Rectal smooth muscle tissue (tissue), 1 donor: ENCODE measurements at regions not wholly inside any gene's neighbourhood (a gene's known extent, or its start where the extent isn't known, plus 50 kb on each side); places are given as distances from the start of the nearest gene placed in this dataset.
"Not testable (repeated sequence)": the region's sequence is repeated elsewhere in the genome, so short reads cannot be mapped to it uniquely, and the experiment has no call there.

ENCODE experiments used
- H3K27ac ChIP-seq: one replicate; pipeline ENCODE4 v1.7.0; 2013; ENCODE audit warnings: low read depth, low read length, inconsistent platforms
- H3K27me3 ChIP-seq: one replicate; pipeline ENCODE4 v1.7.0; 2013; ENCODE audit warnings: low read length; ENCODE audit not compliant: control insufficient read depth, insufficient read depth
- H3K36me3 ChIP-seq: one replicate; pipeline ENCODE4 v1.7.0; 2013; ENCODE audit warnings: low read length; ENCODE audit not compliant: control insufficient read depth, insufficient read depth
- H3K4me1 ChIP-seq: one replicate; pipeline ENCODE4 v1.7.0; 2013; ENCODE audit warnings: low read length; ENCODE audit not compliant: control insufficient read depth, insufficient read depth
- H3K4me3 ChIP-seq: one replicate; pipeline ENCODE4 v1.7.0; 2013; ENCODE audit warnings: low read length
- H3K9ac ChIP-seq: one replicate; pipeline ENCODE4 v1.7.0; 2013; ENCODE audit warnings: low read length

DNA sequence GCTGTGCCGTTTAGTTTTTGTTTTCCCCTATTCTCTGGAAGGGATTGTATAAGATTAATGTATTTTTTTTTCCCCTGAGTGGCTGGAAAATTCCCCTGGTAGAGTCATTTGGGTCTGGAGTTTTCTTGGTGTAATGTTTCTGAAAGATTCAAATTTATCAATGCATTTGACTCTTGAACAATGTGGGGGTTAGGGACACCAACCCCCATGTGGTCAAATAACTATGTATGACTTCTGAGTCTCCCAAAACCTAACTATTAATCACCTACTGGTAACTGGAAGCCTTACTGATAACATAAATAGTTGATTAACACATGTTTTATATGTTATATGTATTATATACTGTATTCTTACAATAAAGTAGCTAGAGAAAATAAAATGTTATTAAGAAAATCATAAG lies 220.1 kb upstream of the PDE3A start:
- H3K4me1 ChIP-seq = no peaks in the 10 kb centered on the region
- no peaks in the 10 kb centered on the region for H3K27me3 ChIP-seq
- H3K4me3 ChIP-seq = no peak overlapping the region
- H3K9ac ChIP-seq = no peak overlapping the region
- H3K27ac ChIP-seq = no peak overlapping the region
- H3K36me3 ChIP-seq = no peaks in the 10 kb centered on the region

GRCh38 chr12:20150835-20151422 lies 217.4 kb upstream of the PDE3A start:
- no peak overlapping the region for H3K9ac ChIP-seq
- H3K27ac ChIP-seq = no peak overlapping the region
- H3K27me3 ChIP-seq = no peaks in the 10 kb centered on the region
- no peaks in the 10 kb centered on the region for H3K4me1 ChIP-seq
- H3K4me3 ChIP-seq = no peak overlapping the region
- no peaks in the 10 kb centered on the region for H3K36me3 ChIP-seq

DNA sequence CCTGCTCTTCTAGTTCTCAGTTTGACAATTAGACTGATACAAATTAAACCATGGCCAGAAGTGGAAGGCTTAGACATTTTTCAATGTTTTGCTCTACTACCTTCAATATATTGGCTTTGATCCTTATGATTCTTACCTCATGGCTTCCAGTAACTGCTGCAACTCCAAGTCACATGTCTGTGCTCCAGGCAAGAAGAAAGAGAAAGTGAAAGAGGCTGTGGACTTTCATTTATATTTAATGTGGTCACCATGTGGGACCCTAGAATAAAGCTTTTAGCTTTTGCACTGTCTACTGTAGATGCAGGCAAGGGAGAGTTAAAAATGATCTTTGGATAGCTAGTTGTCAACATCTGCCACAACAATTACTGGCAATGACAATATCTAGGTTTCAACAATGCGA lies 214.3 kb upstream of the PDE3A start:
- H3K27me3 ChIP-seq = no peaks in the 10 kb centered on the region
- no peaks in the 10 kb centered on the region for H3K4me1 ChIP-seq
- no peaks in the 10 kb centered on the region for H3K36me3 ChIP-seq
- no peak overlapping the region for H3K4me3 ChIP-seq
- H3K27ac ChIP-seq = no peak overlapping the region
- H3K9ac ChIP-seq = no peak overlapping the region

GRCh38 chr12:20155374-20155773 lies 213.0 kb upstream of the PDE3A start:
- H3K9ac ChIP-seq = no peak overlapping the region
- H3K4me1 ChIP-seq = no peaks in the 10 kb centered on the region
- no peak overlapping the region for H3K4me3 ChIP-seq
- no peaks in the 10 kb centered on the region for H3K27me3 ChIP-seq
- H3K36me3 ChIP-seq = no peaks in the 10 kb centered on the region
- no peak overlapping the region for H3K27ac ChIP-seq

GRCh38 chr12:20160899-20161298 lies 207.4 kb upstream of the PDE3A start:
- H3K27ac ChIP-seq, H3K4me1 ChIP-seq, H3K9ac ChIP-seq, H3K4me3 ChIP-seq, H3K36me3 ChIP-seq, H3K27me3 ChIP-seq: not testable (repeated sequence)

GRCh38 chr12:20174528-20175175 lies 193.7 kb upstream of the PDE3A start:
- Histone ChIP-seq H3K27me3 (no peaks in the 10 kb centered on the region), H3K27ac (no peak overlapping the region), H3K9ac (no peak overlapping the region), H3K36me3 (no peaks in the 10 kb centered on the region), H3K4me1 (no peaks in the 10 kb centered on the region), H3K4me3 (no peak overlapping the region)

DNA sequence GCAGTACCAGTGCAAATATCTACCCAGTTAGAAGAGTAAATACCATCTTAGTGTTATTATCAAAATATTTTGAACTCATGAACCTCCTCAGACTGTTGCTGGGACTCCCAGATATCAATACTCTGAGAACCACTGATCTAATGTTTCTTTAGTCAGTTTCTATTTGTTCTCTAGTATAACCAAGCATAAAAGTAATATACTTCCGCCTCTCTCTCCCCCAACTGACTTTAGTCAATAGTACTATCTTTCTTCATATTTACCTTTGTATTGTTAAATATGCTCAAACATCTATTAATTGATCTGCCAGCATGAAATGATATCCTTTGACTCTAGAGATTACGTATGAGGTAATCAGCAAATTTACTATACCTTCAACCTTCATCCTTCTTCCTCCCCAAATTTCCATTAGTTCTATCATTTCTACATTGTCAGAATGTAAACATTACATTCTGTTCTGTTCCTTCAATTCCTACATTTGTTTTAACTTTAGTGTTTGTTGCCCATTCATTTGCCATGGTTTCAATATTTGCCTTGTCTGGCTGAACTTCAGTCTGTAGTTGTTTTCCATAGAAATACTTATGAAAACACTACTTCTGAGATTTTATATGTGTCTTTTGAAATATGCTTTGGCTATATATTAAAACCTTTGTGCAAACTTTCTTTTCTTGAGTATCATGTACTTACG lies 192.5 kb upstream of the PDE3A start:
- H3K4me1 ChIP-seq = no peaks in the 10 kb centered on the region
- H3K9ac ChIP-seq = no peak overlapping the region
- H3K27ac ChIP-seq = no peak overlapping the region
- H3K27me3 ChIP-seq = no peaks in the 10 kb centered on the region
- H3K36me3 ChIP-seq = no peaks in the 10 kb centered on the region
- no peak overlapping the region for H3K4me3 ChIP-seq

- no peak overlapping the region for H3K9ac ChIP-seq
- no peaks in the 10 kb centered on the region for H3K4me1 ChIP-seq
- H3K4me3 ChIP-seq = no peak overlapping the region
- H3K27me3 ChIP-seq = no peaks in the 10 kb centered on the region
- H3K27ac ChIP-seq = no peak overlapping the region
- H3K36me3 ChIP-seq = no peaks in the 10 kb centered on the region
These were observed 186.7 kb upstream of the PDE3A start for GRCh38 chr12:20181416-20182180.

DNA sequence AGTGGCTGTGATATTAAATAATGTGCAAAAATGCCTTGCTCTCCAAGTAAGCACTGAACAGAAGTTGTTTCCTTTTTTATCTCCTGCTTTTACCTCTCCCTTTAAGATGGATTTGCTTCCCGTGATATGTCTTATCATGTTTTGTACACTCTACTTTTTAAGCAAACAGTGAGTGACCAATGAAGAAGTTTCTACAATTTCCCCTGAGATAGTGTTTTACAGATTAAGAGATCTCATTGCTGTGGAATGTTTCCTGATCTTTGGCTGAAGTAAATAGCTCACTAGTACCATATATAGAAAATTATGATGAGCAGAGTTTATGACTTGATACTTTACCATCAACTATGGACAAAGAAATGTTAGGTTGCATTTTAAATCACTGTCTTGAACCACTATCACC lies 184.8 kb upstream of the PDE3A start:
- H3K4me3 ChIP-seq = no peak overlapping the region
- H3K27me3 ChIP-seq = no peaks in the 10 kb centered on the region
- no peaks in the 10 kb centered on the region for H3K36me3 ChIP-seq
- H3K27ac ChIP-seq = no peak overlapping the region
- no peaks in the 10 kb centered on the region for H3K4me1 ChIP-seq
- no peak overlapping the region for H3K9ac ChIP-seq

- Histone ChIP-seq H3K4me1 (no peaks in the 10 kb centered on the region), H3K9ac (no peak overlapping the region), H3K27ac (no peak overlapping the region), H3K4me3 (no peak overlapping the region), H3K27me3 (no peaks in the 10 kb centered on the region), H3K36me3 (no peaks in the 10 kb centered on the region)
These were observed 183.8 kb upstream of the PDE3A start for GRCh38 chr12:20184514-20184913.

DNA sequence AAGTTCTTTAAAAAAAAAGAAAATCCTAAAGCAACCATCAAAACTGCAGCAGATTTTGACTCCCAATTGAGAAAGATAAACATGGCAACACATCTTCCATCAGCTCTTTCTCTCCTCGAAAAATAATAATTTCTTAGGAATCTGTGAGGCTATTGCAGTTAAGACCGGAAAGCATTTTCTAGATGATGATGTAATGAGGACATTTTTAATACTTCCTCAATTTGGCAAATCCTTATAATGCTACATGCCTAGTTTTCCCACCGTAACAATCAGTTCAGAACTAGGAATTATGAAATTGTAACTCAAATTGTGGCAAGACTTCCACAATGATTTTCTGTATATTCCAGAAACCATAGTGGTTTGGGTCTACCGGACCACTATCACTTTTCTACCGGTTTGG lies 180.9 kb upstream of the PDE3A start:
- no peaks in the 10 kb centered on the region for H3K36me3 ChIP-seq
- H3K27me3 ChIP-seq = no peaks in the 10 kb centered on the region
- no peak overlapping the region for H3K9ac ChIP-seq
- no peak overlapping the region for H3K27ac ChIP-seq
- no peak overlapping the region for H3K4me3 ChIP-seq
- peaks cover 3% of the 10 kb centered on the region for H3K4me1 ChIP-seq

- peaks cover 7% of the 10 kb centered on the region for H3K4me1 ChIP-seq
- no peak overlapping the region for H3K9ac ChIP-seq
- H3K36me3 ChIP-seq = no peaks in the 10 kb centered on the region
- H3K27me3 ChIP-seq = no peaks in the 10 kb centered on the region
- no peak overlapping the region for H3K4me3 ChIP-seq
- H3K27ac ChIP-seq = no peak overlapping the region
These were observed 179.2 kb upstream of the PDE3A start for GRCh38 chr12:20188930-20189653.
